HG03196 (cell line): ENCODE measurements at regions not wholly inside any gene's neighbourhood (a gene's known extent, or its start where the extent isn't known, plus 50 kb on each side); places are given as distances from the start of the nearest gene placed in this dataset.
"Not testable (repeated sequence)": the region's sequence is repeated elsewhere in the genome, so short reads cannot be mapped to it uniquely, and the experiment has no call there.

ENCODE experiments used
- ATAC-seq: cut with Tn5 transposase; IDR thresholded peaks from one replicate; pipeline ENCODE4 v1.9.1; 2021; ENCODE audit not compliant: unreplicated experiment

DNA sequence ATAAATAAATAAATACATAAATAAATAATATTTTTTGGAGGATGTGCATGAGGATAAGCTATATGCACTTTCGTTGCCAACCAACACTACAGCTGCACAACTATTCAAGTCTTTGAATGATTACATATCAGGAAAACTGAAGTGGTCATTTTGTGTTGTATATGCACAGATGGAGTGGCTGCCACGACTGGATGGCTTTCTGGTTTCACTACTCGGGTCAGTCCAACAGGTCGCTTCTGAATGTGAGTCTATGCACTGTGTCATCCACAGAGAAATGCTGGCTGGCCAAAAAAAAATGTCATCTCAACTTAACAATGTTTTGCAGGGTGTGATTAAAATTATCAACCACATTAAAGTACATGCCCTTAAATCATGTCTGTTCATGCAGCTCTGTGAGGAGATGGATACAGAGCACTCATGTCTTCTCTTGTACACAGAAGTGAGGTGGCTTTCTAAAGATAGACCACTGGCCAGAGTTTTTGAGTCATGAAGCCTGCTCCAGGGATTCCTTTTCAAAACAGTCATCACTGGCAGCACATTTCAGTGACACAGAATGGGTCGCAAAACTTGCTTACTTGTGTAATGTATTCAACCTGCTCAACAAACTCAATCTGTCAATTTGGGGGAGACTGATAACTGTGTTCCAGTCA lies 589.8 kb upstream of the CYLC2 start:
- no peak for ATAC-seq

DNA sequence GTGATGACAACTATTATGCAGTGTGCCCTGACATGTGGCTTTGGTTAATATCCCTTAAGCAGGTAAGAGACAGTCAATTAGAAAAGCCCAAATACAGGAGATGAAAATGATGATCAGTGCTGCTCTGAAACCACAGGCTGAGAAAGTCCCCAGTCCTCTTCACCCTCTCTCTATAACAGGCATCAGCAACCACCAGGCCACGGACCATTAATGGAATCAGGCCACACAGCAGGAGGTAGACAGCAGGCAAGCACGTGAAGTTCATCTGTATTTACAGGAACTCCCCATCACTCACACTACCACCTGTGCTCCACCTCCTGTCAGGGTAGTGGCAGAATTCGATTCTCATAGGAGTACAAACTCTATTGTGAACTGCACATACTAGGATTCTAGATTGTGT lies 591.6 kb upstream of the CYLC2 start:
- no peak for ATAC-seq

DNA sequence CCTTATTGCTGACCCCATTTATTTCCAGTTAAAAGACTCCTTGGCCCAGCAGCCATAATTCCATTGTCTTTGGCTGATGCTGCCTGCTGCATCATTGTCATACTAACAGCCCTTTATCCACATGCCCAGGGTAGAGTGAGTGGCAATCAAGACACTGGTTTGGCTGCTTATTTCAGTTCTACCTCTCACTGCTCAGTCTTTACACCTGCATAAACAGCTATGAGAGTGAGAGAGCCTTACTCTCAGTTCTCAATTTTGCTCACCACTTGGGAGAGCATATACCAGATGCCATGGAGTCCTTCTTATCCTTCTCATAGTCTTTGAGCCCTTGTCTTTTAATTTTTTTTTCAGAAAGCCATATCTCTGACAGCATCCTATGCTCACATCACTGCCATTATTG lies 596.9 kb upstream of the CYLC2 start:
- ATAC-seq, result no peak

DNA sequence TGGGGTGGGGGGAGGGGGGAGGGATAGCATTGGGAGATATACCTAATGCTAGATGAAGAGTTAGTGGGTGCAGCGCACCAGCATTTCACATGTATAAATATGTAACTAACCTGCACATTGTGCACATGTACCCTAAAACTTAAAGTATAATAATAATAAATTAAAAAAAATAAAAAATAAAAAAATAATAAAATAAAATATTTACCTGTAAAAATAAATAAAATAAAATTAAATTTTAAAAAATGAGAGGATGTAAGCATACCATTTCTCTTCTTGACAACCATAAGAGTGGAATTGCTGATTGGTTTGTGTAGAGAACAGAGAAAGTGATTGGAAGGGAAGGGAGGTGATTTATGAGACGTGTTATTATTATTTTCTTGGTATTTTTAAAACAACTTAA lies 609.5 kb upstream of the CYLC2 start:
- ATAC-seq, result not testable (repeated sequence)

DNA sequence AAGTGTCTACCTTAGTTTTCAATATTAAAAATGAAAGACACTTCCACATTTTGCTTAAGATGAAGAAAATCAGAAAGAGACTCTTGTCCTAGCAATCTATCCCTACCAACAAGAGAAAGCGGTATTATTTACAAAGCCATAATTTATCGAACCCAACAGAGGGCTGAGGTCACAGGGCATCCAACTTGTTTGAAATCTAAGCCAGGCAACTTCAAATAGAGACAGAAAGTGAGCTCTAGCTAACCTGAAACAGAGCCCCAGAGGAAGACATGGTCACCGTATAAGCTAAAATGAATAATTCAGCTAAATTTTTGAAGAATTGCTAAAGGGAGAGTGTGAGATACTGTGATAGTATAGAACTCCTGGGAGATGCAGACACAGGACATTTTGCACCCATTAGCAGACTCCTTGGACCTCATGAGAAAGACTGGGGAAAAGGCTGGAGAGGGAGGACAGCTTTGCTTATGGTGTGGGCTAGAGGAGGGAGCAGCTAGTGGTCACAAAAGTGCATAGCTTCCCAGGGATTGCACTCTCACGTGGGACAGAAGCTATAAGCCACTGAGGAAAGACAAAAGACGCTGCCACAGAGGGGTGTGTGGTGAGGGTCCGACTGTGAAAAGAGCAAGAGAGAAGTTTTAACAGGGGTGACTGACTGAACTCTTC lies 624.2 kb upstream of the GRIN3A start:
- ATAC-seq, result no peak

DNA sequence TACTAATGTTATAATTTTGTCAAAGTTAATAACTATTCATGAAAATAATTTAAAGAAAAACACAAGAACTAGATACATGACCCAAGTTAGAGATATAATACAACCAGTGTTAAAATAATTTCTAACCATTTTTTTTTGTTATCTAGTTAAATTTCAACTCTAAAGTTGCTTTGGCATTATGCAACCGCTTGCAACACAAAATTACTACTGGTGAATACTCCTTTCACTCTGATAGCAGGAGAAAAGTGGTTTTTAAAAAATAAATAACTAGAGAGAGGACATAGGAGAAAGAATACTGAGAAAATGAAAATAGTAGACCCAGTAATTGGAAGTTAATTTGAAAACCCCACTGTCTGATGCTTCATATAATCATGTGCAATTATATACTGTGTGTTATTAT lies 622.4 kb upstream of the GRIN3A start:
- ATAC-seq, result no peak

DNA sequence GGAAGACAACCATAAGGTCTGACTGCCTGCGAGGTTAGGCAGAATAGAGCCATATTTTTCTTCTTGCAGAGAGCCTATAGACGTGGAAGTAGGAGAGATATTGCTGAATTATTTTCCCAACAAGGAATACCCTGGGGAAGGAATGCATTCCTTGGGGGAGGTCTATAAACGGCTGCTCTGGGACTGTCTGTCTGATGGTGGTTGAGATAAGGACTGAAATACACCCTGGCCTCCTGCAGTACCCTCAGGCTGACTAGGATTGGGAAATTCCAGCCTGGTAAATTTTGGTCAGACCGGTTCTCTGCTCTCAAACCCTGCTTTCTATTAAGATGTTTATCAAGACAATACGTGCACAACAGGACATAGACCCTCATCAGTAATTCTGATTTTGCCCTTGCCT lies 617.5 kb upstream of the GRIN3A start:
- ATAC-seq, result no peak

DNA sequence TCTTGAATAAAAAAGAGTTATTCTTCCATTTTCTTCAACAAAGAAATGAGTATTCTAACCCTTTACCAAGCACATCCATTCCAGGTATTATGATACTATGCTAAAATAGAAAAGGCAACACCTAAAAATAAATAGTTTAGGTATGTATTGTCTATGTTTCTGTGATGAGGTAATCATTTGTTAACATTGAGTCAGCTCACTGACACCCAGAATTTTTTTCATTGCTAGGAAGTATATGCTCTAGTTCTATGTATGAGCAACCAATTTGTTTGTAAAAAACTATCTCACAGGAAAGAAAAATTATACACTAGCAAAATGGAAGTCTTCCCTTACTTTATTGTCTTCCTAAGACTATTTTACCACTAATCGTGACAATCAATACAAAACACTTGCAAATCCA lies 615.6 kb upstream of the GRIN3A start:
- no peak for ATAC-seq

DNA sequence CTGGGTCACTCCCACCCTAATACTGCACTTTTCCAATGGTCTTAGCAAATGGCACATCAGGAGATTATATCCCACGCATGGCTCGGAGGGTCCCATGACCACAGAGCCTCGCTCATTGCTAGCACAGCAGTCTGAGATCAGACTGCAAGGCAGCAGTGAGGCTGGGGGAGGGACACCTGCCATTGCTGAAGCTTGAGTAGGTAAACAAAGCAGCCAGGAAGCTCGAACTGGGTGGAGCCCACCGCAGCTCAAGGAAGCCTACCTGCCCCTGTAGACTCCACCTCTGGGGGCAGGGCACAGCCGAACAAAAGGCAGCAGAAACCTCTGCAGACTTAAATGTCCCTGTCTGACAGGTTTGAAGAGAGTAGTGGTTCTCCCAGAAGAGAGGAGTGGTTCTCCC lies 599.0 kb upstream of the GRIN3A start:
- ATAC-seq, result not testable (repeated sequence)

DNA sequence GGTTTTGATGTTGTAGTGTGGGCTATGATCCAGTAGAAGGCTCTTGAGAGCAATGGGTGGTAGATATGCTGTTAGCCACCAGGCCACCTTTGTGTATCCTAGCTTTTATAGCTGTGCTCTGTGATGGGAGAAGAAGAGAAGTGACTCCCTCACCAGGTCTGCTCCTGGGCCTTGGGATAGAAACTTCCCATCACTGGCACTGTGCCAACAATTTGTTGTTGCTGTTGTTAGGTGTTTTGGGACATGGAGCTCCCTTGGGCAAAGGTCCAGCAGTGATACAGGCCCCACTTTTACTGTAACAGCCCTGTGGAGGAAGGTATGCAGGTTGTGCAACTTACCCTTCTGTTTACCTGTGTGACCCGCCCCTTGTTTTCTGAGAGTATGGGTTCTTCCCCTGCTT lies 570.9 kb upstream of the GRIN3A start:
- no peak for ATAC-seq

DNA sequence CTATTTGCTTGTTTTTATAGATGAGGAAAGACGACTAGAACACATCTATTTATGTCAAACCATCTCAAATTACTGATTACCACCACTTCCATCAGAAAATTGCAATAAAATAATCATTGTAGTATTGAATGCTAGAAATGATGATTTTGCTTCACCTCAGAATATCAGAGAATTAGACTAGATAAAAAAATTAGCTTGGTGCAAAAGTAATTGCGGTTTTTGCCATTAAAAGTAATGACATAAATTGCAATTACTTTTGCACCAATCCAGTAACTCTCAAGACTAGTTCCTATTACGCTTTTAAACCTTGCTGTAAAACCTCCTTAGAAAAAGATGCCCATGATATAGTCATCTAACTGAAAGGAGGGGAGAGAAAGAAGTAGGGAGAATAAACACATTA lies 556.7 kb upstream of the GRIN3A start:
- ATAC-seq, result no peak

DNA sequence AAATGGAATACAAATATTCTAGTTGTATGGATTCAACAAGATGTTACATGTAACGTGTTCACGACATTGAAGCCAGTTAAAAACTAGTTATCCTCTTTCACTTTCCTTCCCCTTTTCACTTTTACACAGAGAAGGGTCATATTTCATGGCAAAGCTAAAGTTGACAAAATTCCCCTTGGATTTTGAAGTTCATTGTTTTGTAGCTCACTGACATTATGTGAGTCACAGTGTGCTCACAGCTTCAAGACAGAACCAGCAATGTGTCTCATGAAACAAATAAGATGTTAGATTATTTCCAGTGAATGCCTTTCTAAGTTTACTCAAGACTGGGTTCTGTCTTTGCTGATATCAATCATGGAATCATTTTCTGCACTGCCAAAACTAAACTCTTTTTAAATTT lies 535.5 kb upstream of the GRIN3A start:
- ATAC-seq, result no peak

DNA sequence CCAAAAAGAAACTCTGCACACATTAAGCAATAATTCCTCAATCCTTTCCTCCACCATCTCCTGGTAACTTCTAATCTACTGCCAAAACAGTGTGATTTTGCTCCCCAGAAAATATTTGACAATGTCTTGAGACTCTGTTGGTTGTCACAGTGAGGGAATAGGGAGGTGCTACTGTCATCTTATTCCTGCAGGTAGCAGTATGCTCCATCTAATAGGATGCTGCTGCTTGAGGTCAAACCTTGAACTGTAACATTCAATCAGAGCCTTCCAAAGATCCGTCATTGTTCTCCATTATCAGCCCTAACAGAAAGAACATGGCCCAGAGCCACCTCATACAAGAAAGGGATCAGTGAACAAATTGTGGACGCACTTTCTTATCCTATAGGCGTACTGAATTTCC lies 514.7 kb upstream of the GRIN3A start:
- no peak for ATAC-seq

DNA sequence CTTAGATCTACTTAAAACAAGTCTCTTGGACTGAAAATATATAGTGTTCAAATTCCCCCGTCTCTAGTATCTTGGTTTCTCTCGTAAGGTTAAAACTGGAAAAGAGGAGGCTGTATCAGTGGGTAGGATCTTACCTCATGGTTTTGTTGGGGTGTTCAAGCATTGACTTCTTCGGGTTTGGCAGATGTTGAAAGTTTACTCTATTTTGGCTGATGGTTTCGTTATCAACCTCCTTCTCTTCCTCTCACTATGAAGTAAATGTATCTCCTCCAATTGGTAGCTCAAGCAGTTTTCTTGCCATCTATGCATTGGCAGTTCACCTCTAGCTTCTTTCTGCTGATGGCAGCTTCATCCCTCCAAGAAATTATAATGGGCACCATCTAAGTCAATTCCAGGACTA lies 506.5 kb upstream of the GRIN3A start:
- no peak for ATAC-seq

DNA sequence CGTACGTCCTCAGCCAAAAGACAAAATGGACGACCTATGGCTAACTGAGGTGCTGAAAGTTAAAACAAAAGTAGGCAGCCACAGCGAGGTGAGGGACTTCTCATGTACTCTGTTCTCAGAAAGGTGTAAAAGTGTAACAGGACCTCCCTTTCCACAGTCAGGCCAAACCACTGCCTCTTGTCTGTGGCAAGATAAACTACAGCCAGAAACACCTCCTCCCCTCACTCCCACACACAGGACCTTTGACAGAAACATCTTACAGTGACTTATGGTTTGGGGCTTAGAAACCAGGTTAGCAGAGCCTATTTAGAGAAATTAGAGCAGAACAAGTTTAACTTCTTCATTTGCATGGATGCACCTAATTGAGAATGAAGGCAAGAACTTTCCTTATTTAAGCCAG lies 499.1 kb upstream of the GRIN3A start:
- ATAC-seq, result no peak

DNA sequence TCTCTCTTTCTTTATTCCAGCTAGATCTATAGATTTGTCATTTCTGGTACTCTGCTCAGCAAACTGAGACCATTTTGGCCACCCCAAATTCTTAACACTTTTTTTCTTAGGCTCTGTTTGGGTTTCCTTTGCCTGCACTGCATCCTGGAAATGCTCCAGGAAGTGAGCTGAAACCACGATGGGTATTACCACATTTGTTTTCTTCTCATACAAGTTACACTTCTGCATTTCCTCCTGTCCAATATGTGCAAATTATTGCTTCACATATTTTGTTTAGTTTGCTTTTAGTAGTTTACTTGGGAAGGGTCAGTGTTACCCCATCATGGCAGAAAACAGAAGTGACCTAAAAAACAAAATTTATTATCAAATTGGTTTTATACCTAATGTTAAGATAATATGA lies 498.6 kb upstream of the GRIN3A start:
- no peak for ATAC-seq

DNA sequence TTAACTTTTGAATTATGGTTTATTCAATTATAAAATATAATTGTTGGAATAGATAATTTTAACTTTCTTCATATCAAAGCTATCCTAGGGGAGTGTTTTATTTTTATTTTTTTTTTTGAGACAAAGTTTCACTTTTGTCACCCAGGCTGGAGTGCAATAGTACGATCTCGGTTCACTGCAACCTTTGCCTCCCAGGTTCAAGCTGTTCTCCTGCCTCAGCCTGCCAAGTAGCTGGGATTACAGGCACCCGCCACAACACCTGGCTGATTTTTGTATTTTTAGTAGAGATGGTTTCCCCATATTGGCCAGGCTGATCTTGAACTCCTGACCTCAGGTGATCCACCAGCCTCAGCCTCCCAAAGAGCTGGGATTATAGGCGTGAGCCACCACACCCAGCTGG lies 489.0 kb upstream of the GRIN3A start:
- not testable (repeated sequence) for ATAC-seq

DNA sequence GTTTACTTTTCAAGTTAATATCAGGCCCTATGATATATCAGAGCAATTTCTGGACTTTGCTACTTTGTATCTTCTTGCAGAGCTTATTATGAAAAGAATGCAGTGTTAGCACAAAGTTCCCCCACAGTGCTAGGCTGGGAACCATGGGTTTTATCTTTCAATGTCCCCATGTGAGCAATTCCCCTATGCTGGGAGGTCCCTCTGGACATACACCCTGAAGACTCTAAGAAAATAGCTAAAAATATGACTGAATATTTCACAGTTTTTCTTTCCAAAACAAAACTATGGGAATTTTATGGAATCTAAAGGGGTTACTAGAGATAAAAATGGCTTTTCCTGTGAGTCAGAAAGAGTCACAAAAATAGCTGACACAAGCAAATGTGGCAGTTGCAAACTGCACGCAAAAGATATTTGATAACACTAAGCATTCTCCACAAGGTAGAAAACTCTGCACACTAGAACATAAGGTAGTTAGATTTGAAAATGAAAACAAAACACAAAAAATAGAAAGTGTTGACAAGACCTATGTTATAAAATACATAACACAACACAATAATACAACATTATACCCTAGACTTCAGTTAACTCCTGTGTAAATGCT lies 487.5 kb upstream of the GRIN3A start:
- ATAC-seq, result no peak

DNA sequence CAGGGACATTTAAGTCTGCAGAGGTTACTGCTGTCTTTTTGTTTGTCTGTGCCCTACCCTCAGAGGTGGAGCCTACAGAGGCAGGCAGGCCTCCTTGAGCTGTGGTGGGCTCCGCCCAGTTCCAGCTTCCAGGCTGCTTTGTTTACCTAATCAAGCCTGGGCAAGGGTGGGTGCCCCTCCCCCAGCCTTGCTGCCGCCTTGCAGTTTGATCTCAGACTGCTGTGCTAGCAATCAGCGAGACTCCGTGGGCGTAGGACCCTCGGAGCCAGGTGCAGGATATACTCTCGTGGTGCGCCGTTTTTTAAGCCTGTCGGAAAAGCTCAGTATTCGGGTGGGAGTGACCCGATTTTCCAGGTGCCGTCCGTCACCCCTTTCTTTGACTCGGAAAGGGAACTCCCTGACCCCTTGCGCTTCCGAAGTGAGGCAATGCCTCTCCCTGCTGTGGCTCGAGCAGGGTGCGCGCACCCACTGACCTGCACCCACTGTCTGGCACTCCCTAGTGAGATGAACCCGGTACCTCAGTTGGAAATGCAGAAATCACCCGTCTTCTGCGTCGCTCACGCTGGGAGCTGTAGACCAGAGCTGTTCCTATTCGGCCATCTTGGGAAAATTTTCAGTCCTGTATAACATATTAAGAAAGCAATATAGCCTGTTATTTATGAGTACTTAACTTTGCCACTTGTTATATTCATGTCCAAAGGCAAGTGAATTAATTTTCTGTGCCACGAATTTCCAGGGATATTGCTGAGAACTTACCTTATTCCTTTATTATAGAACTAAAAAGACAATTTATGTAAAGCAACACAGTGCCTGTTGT lies 485.1 kb upstream of the GRIN3A start:
- not testable (repeated sequence) for ATAC-seq

DNA sequence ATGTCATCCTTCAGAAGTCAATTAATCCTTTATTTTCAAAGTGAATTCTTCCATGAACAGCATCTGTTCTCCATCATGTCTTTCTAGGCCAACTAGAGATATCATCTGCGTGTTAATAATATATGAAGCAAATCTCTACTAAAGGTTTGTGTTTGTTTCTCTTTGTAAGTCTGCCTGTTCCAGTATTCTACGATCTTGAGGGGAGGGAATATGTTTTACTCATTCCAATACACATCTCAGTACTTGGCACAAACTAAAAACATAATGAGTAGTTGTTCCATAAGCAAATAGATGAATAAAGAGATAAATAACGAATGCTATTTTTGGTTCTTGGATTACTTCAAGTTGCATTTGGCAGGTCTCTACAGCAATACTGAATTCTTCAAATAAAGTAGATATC lies 470.7 kb upstream of the GRIN3A start:
- no peak for ATAC-seq

DNA sequence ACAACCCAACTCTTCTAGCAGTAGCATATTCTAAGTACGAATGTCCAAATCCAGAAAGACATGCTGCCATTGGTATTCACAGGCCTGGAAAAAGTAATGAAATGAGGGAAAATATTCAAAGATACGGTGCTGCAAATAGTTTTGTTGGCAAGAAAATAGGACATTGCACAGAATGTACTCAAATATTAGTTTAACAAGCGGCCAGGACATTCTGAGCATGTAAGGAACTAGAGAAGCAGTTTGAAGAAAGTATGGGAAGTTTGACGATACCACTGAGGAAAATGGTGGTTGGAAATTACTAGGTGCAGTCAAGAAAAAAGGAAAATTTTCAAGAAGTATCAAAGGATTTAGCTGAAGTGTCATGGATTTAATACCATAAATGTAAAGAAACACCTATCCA lies 468.0 kb upstream of the GRIN3A start:
- no peak for ATAC-seq

DNA sequence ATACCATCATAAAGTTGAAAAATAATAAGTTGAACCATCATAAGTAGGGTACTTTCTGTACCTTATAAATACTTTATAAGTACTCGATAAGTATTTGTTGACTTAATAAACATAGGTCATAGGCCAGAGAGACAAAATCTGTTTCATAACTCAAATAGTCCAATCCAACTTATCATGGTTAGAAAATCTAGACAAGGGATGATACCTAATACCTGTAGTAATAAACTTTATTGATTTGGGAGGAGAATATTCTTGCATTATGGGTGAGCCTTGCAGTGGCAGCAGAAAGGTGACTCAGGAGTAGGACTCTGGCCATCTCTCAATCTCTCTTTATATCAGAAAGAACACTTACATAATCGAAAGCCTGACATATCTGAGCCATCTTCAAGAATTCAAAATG lies 466.8 kb upstream of the GRIN3A start:
- ATAC-seq, result no peak
